GM20000 (cell line): ENCODE measurements at regions not wholly inside any gene's neighbourhood (a gene's known extent, or its start where the extent isn't known, plus 50 kb on each side); places are given as distances from the start of the nearest gene placed in this dataset.
A peak's percentile ranks its signal among the peaks of the same experiment; 100 is the strongest.

Experiments
- DNase-seq: peaks from one replicate; pipeline ENCODE4 v3.0.0; 2012; ENCODE audit warnings: low spot score
- CTCF ChIP-seq: IDR thresholded peaks from 2 replicates; pipeline ENCODE4 v1.5.1; 2012; ENCODE audit warnings: mild to moderate bottlenecking, control low read depth; ENCODE audit errors: extremely low read depth, missing control alignments

GRCh38 chr2:128748835-128749605 is 430.4 kb upstream of the HS6ST1 start:
- DNase-seq: no peak
- no peak for TF ChIP-seq CTCF

GRCh38 chr2:128750328-128751165 is 431.9 kb upstream of the HS6ST1 start:
- no peak for TF ChIP-seq CTCF
- DNase-seq: no peak

GRCh38 chr2:128751746-128752145 is 433.1 kb upstream of the HS6ST1 start:
- TF ChIP-seq CTCF: no peak
- DNase-seq: no peak

DNA sequence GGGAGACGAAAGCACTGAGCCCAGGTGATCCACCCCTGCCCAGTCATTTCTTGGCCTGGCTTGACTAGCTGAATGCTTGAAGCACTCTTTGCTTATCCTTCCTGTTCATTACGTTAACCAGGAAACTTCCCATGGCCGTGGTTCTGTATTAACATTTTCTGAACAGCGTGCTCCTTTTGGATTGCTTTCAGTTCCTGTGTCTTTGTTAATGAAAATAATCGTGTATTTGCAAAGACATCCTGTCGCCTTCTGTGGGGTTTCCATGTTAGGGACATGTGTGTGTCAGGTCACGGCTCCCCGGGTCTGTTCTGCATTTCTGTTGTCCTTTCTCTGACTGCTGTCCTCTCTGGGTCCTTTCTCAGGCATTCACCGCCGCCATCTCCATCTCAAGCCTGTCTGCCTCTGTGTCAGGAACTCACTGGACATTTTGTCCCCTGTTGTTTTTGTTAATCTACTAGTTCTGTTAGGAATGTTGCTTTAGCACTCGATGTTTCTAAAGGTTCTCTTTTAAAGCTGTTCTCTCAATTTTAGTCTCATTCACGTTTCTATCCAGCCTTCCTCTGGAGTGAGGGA is 434.1 kb upstream of the HS6ST1 start:
- TF ChIP-seq CTCF: no peak
- no peak for DNase-seq

DNA sequence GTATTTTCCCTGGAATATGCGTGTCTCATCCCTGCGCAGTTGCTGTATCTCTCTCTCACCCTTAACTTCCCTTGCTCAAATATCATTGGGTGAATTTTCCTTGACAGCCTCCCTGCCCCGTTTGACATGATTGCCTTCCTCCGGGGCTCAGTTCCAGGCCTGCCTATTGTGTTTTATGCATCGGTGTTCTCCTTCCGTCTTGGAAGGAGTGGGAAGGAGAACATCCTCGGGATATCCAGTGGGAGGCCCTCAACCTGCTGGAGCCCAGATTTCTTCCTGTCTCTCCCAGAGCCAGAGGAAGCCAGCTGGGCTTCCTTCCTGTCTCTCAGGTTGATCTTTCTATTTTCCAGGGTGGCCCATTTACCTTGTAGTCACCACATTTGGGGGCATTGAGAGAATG is 434.7 kb upstream of the HS6ST1 start:
- no peak for DNase-seq
- no peak for TF ChIP-seq CTCF

- no peak for DNase-seq
- no peak for TF ChIP-seq CTCF
Observed at GRCh38 chr2:128753800-128754199, 435.1 kb upstream of the HS6ST1 start.

- DNase-seq: peak; percentile 71
- no peak for TF ChIP-seq CTCF
Observed at GRCh38 chr2:128754246-128754724, 435.6 kb upstream of the HS6ST1 start.
